Endothelial cell (in vitro differentiated cells): ENCODE measurements at regions not wholly inside any gene's neighbourhood (a gene's known extent, or its start where the extent isn't known, plus 50 kb on each side); places are given as distances from the start of the nearest gene placed in this dataset.

ENCODE experiments used
- DNase-seq: peaks from one replicate; pipeline ENCODE4 v3.0.0; 2021; ENCODE audit warnings: low spot score
- H3K27ac Mint-ChIP-seq: one replicate; pipeline ENCODE4 v1.8.0; 2021; ENCODE audit warnings: mixed read lengths, inconsistent platforms; ENCODE audit not compliant: unreplicated experiment
- H3K27me3 Mint-ChIP-seq: one replicate; pipeline ENCODE4 v1.8.0; 2021; ENCODE audit warnings: mild to moderate bottlenecking, moderate library complexity, mixed read lengths, inconsistent platforms; ENCODE audit not compliant: unreplicated experiment
- H3K36me3 Mint-ChIP-seq: one replicate; pipeline ENCODE4 v1.8.0; 2021; ENCODE audit warnings: mild to moderate bottlenecking, low read depth, mixed read lengths, inconsistent platforms; ENCODE audit not compliant: unreplicated experiment
- H3K4me1 Mint-ChIP-seq: one replicate; pipeline ENCODE4 v1.8.0; 2021; ENCODE audit warnings: mild to moderate bottlenecking, mixed read lengths, inconsistent platforms; ENCODE audit not compliant: unreplicated experiment
- H3K4me3 Mint-ChIP-seq: one replicate; pipeline ENCODE4 v1.8.0; 2021; ENCODE audit warnings: mild to moderate bottlenecking, mixed read lengths, inconsistent platforms; ENCODE audit not compliant: unreplicated experiment
- H3K9me3 Mint-ChIP-seq: one replicate; pipeline ENCODE4 v1.8.0; 2021; ENCODE audit warnings: mixed read lengths, inconsistent platforms; ENCODE audit not compliant: unreplicated experiment
- TF ChIP-seq, protein P1 (sequence below): fragments of 200-600 bp; sonication (generic); IDR thresholded peaks from one replicate; pipeline ENCODE4 v1.5.0; 2021; ENCODE audit warnings: antibody characterized with exemption; ENCODE audit not compliant: unreplicated experiment

DNA sequence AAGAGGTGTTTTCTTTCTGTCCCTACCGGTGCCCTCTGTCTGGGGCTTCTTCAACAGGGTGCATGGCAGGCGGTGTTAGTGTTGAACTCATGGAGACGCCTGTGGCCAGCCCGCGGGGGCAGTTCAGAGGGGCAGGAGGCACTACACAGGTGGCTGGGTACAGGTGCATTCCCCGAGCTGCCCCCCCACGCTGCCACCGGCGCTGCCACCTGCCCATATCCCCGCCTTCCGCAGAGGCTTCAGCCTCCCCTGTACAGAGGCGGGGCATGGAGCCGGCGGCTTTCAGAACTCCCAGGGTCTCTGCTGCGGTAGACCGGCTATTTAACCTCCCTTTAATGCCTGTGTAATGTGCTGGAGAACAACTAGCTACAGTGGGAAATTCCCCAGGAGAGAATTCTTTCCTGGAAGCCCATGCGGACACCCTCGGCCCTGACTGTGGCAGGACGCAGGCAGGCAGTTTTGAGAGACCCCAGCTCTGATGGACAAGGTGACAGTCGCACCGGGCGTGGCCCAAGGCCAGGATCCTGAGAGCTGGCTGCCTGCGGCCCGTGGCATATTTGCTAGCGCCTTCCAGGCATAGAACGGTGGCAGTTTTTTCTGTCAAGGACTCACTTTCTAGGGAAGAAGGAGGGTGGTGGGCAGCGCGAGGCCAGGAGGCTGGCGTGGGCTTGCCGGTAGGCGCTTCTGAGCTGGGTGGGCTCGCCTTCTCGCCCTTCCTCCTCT, 53.7 kb upstream of the ZNF32 start:
- DNase-seq: no peak
- H3K9me3 Mint-ChIP-seq: no peaks in the 10 kb centered on the region
- H3K4me3 Mint-ChIP-seq: no peak overlapping the region
- TF ChIP-seq, protein P1, sequence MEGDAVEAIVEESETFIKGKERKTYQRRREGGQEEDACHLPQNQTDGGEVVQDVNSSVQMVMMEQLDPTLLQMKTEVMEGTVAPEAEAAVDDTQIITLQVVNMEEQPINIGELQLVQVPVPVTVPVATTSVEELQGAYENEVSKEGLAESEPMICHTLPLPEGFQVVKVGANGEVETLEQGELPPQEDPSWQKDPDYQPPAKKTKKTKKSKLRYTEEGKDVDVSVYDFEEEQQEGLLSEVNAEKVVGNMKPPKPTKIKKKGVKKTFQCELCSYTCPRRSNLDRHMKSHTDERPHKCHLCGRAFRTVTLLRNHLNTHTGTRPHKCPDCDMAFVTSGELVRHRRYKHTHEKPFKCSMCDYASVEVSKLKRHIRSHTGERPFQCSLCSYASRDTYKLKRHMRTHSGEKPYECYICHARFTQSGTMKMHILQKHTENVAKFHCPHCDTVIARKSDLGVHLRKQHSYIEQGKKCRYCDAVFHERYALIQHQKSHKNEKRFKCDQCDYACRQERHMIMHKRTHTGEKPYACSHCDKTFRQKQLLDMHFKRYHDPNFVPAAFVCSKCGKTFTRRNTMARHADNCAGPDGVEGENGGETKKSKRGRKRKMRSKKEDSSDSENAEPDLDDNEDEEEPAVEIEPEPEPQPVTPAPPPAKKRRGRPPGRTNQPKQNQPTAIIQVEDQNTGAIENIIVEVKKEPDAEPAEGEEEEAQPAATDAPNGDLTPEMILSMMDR: no peak
- no peaks in the 10 kb centered on the region for H3K36me3 Mint-ChIP-seq
- peaks cover 3% of the 10 kb centered on the region for H3K27me3 Mint-ChIP-seq
- no peak overlapping the region for H3K27ac Mint-ChIP-seq
- H3K4me1 Mint-ChIP-seq: no peaks in the 10 kb centered on the region

DNA sequence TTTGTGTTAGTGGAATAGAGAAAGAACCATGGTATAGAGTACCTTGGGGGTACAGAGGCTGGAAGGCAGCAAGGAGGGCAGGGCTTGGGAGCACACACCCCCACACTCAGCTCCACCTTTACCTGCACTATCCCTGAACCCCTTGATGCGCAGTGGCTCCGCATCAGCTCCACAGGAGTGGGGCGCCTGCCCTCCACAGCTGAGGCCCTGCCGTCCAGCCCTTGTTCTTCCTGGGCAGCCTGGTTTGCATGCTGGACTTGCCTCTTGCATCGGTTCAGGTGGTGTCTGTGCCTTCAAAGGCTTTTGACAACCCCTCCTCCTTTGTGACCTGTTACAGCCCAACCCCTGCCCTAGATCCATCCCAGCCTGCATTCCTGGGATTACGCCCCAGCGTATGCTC, 52.6 kb upstream of the ZNF32 start:
- H3K27me3 Mint-ChIP-seq: peaks cover 3% of the 10 kb centered on the region
- no peak for DNase-seq
- TF ChIP-seq, protein P1: no peak
- no peaks in the 10 kb centered on the region for H3K9me3 Mint-ChIP-seq
- no peaks in the 10 kb centered on the region for H3K36me3 Mint-ChIP-seq
- peak overlapping the region; percentile 57 for H3K27ac Mint-ChIP-seq
- no peak overlapping the region for H3K4me3 Mint-ChIP-seq
- H3K4me1 Mint-ChIP-seq: no peaks in the 10 kb centered on the region

DNA sequence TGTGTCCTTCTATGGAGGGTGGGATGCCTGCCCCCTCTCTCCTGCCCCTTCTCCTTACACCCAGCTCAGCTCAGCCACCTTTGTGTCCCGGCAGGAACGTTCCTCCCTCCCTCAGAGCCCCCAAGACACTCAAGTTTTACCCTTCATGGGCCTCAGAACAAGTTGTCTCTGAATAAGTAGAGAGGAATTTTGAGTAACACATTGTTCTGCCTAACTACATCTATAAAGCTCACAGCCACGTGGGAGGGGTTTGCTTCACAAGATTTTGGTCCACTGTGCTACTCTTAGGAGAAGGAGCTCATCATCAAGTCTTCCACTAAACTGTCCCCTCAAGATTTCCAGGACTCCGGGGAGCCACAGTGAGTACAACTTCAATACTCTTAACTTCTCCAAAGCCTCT, 51.6 kb upstream of the ZNF32 start:
- Mint-ChIP-seq H3K4me3 (no peak overlapping the region), H3K27me3 (peaks cover 3% of the 10 kb centered on the region), H3K27ac (no peak overlapping the region), H3K36me3 (no peaks in the 10 kb centered on the region), H3K9me3 (no peaks in the 10 kb centered on the region), H3K4me1 (no peaks in the 10 kb centered on the region)
- DNase-seq: no peak
- TF ChIP-seq, protein P1: no peak

DNA sequence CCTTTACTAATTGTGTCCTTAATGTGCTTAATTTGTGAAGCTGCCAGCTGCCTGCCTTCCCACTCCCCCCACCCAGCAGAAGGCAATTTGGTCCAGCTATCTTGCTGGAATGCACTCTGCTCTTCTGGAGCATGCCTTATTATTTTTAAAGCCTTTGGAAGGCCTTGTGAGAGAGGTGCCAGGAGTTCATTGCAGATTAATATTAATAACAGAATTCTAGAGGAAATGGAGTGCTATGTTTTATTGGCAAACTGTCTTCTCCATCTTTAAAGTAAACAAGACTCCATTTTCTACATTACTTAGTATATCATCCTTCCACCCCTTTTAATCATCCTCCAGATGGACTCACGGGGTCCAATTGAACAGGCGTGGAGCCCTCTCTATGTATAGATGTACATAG, 50.8 kb upstream of the ZNF32 start:
- Mint-ChIP-seq H3K4me3 (no peak overlapping the region), H3K36me3 (no peaks in the 10 kb centered on the region), H3K27me3 (peaks cover 3% of the 10 kb centered on the region), H3K9me3 (no peaks in the 10 kb centered on the region), H3K4me1 (no peaks in the 10 kb centered on the region), H3K27ac (no peak overlapping the region)
- DNase-seq: no peak
- TF ChIP-seq, protein P1: no peak
